Activated naive CD4-positive, alpha-beta T cell treated with Interleukin-2 at 50 U/mL for 16 hours (primary cell): ENCODE measurements at regions not wholly inside any gene's neighbourhood (a gene's known extent, or its start where the extent isn't known, plus 50 kb on each side); places are given as distances from the start of the nearest gene placed in this dataset.

ENCODE experiments used
- DNase-seq: peaks from one replicate; pipeline ENCODE4 v3.0.0-alpha.2; 2020

DNA sequence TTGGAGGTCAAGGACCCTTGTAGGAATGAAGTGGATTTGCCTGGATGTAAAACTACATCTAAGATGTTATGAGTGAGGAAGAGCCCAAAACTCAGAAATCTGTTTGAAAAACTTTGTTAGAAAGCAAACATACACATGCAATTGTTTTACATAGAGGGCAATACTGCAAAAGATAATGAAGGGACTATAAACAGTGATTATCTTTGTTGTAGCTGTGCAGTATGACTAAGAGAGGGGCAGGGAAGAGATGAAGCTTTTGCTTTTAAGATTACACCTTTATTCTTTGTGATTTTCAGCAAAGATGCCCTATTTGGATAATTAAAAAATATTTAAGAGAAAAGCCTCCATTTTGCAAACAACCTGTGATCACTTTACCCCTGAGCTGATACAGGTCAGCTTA is 839.9 kb upstream of the RBFOX1 start:
- no peak for DNase-seq

DNA sequence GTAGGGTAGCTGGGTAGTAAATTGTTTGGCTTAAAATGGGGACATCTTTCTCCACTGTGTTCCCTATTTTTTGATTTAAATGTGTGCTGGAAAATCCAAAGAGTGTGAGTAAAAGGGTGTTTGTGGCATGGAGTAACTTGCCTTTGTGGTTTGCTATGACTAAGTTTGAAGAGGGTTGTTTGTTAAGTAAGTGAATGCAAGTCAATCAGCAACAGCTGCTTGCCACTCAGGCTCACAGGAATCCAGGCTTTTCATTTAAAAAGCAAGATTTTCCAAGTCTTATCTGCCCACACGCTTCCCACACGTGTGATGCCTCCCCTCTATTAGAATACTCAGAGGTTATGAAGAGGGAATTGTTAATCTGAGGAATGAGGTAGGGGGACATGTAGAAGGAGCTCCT is 847.7 kb upstream of the RBFOX1 start:
- no peak for DNase-seq

DNA sequence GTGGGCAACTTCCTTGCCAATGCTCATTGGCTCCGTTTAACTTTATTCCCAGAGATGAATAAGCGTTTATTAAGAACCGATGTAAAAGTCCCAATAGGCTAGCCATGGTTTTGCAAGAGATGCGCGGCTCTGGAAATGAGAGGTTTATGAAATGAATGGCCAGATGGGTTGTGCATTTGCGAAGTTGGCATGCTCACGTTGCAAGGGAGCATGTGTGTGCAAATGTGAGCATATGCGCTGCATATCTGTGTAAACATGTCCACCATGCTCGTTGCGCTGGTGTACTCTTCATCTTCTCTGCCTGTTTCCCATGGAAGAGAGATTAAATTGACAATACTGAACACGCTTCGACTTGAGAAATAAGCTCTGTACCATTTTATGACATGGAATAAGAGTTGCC is 848.6 kb upstream of the RBFOX1 start:
- DNase-seq: no peak

DNA sequence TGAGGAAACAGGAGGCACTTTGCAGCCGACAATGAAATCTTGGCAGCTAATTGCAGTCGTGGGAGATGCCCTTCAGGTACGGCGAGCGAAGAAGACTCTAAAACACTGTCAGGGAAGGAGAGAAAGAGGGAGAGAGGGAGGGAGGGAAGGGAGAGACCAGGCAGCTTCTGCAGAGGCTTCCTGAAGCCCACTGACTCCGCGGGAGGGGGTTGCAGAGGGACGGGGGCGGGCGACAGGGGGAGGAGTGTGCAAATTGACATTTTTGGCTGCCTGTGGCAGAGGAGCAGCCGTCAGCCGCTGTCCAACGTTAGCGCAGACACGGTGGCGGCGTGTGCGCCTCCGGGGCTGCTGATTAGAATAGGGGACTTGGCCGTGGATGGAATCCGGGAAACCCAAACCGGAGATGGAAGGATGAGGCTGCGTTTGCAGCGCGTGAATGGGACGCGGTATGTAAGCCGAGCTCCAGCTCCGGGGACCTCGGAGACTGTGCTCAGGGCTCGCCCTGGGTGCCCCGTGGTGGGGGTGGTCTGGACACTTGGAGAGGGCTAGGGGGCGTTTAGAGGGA is 849.1 kb upstream of the RBFOX1 start:
- no peak for DNase-seq

DNA sequence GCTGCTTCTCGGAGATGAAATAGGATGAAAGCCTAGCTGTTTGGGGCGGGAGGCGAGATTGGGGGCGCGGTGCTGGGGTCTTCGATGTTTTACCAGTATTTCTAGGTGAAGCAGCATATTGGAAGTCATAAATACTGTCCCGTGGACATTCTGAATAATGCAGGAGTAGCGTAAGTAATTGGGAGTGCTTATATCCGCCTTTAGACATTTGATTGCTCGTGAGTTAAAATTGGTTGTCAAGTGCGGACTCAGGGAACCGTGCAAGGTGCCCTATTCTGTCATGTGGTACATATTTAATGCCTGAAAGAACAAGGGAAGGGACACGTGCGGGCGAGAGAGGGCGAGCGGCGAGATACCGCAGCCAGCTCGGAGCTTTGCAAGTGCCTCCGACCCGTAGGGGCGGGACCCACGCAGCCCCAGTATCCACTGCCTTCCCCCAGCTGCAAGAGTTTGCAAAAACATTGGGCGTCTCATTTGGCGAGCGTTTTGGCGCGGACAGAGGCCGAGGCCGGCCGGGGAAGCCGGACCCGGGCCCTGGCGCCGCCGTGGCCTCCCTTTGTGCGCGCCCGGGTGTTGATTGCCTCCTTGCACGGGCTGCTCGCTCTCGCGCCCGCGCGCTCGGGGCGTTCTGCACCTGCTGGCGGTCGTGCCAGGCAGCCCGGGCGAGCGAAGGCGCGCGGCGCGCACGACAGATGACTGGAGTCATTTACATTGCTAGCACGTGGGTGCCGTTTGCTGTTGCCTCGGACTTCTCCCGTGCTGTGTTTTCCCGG is 849.8 kb upstream of the RBFOX1 start:
- no peak for DNase-seq

DNA sequence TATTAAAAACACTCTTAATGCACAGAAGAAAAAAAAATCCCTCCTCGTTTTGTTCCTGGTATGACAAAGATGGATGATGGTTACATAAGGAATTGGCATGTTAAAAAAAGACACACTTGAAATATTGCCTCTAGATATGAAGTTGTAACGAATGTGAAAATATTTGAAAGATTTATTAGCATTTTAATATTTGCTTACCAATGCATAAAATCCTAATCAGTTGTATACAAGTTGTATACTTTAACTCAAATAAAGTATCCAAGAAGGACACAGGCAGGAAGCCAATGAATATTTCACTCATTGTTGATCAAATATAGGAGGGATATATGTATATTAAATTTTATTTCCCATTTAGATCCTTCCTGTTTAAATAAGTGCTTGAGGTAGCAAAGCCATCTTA is 850.8 kb upstream of the RBFOX1 start:
- no peak for DNase-seq

DNA sequence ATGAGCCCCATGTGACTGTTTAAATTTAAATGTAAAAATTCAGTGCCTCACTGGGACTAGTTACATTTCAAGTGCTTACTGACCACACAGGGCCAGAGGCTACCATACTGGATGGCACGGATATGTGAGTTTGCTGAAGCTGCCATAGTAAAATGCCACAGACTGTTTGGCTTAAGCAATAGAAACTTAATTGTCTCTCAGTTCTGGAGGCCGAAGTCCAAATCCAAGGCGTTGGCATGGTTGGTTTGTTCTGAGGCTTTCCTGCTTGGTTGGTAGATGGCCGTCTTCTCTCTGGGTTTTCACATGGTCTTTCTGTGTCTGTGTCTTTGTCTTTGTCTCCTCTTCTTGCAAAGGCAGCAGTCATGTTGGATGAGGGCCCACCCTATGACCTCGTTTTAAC is 878.9 kb upstream of the RBFOX1 start:
- no peak for DNase-seq

DNA sequence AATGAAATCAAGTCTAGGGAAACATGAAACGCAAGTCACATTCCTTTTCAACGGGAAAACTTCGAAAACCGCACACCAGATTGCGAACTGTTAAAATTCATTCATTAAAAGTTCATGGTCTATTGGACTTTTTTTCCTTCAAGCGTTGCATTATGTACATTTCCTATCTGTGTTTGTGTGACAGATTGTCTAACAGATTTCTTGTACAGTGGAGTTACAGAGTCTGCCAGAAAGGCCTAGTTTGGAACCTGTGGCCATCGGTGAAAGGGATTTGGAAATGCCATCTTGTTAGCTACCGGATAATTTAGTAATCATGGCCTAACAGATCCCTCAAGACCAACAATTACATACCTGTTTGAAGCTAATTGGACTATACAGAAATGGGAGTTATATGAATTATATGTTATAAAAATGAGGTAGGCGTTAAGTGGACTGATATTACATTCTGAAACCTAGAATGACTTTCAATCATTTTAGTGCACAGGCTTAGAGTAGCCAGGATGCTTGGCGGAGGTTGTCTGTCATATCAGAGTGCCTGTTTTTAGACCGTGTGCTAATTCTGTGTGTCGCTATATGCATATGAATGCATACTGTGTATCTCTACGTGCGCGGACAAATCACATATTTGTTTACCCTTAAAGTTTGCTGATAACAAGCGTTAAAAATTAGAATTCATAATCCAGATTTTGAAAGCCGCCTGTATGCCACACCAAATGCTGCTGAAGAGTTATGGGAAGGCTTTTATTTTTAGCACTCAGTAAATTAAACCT is 885.4 kb upstream of the RBFOX1 start:
- no peak for DNase-seq

DNA sequence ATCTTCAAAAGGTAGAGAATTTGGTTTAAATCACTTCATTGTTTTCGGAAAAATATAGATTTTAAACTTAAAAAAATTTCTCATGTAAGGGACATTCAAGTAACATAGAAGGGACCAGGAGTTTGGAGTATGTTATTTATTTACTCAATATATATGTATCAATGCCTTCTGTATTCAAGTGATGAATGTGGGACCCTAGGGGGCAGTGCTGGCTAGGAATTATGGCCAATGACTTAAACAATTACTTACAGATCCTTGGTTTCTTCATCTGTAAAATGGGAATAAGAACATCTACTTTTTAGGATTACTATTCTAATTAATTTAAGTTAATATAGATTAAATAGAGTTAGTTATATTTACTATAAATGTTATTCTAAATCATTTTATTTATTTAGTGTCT is 886.3 kb upstream of the RBFOX1 start:
- no peak for DNase-seq

DNA sequence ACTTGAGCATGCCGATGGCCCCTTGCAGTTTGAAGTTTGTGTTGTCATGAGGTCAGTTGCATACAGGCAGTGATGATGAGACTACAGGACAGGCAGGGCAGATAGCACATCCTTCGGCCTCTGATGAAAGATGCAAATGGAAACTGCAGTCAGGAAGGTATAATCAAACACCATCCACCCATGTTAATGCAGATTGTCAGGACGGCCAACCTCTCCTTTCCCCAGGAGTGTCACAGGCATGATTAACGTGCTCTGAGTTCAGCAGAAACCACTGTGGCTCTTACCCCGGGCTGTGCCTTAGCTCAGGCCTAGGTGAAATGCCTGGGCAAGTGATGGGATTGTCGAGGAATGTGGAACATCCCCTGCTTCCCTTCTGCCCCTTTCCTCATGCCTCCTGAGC is 893.5 kb upstream of the RBFOX1 start:
- no peak for DNase-seq

DNA sequence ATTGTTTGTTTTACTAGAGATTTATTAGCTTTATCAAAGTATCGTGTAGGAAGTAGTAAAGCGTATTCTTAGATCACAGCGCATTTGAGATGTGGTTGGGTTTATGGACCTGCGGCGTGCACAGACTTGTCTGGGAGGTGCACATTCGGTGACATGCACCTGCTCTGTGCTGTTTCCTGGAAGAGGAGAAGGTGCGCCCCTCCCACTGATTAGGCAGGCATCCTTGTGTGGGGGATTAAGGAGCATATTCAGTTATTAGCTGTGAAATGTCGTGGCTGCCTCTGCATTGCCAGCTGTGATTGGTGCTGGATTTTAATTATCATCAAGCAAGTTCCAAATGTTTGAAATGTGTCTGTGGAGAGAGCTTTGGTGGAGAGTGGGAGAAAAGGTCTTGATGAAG is 903.8 kb upstream of the RBFOX1 start:
- no peak for DNase-seq

DNA sequence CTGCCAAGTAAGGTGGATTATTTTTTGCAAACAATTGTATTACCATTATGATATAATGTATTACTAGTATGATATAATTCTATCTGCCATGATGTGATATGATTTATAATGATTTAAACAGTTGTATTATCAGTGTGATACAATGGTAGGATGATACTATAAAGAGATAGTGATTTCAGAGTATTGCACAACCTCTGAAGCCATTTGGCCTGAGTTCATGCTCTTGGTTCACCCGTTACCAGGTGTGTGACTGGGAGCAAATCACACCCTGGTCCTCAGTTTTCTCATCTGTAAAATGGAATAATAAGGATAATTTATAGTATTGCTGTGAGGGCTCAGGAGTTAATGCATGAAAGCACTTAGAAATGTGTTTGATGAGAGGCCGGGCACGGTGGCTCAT is 905.0 kb upstream of the RBFOX1 start:
- DNase-seq: no peak

DNA sequence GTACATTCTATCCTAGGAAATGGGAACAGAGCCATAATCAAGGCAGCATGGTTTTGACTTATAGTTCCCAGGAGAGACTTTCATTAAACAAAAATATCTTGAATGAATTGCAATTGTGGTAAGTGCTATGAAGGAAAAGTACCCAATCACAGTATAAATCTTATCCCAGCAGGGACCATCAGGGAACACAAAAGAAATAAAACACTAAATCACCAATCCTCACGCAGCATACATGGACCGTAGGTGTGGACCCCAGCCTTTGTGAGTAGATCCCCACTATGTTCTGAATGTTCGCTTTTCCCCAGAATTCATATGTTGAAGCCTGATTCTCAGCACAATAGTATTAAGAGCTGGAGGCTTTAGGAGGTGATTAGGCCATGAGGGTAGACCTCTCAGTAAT is 925.0 kb upstream of the RBFOX1 start:
- DNase-seq: no peak

DNA sequence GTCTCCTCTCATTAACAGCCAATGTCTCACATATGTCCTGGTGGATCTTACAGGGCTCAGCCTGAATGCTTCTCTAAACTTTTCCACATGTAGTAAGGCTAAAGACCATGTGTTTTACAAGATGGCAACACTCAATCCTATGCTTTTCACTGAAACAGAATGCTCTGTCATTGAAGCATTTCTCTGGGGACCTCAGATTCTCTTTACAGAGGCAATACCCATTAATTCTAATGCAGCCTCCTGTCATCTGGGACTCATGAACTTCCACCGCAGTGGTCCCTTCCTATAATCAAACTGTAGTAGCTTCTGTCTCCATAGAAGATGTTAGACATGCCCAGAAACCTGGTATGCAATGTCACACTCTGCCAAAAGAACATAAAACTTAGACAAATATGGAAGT is 926.6 kb upstream of the RBFOX1 start:
- DNase-seq: no peak

DNA sequence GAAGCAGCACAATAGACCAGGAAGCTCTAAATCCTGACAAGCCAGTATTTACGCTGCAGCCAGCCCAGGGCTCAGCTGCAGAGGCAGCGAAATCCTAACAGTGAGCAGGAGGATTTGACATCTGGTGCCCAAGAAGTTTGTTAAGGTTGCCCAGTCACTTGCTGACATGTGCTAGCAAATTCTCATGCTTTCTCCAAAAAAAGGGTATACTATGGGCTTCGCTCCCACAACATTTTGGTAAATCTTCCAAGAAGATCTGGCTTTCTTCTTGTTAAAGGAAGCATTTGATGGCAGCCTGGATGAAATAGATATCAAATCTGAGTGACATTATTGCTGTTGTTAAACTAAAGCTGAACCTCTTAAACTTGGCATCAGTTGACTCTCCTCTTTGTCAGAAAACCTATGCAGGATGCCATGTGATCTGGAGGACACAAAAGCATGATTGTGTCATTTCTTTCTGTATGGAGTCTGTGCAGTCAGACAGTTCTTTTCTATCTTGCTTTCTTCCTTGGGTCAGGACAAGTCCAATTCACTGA is 949.7 kb upstream of the RBFOX1 start:
- DNase-seq: no peak

DNA sequence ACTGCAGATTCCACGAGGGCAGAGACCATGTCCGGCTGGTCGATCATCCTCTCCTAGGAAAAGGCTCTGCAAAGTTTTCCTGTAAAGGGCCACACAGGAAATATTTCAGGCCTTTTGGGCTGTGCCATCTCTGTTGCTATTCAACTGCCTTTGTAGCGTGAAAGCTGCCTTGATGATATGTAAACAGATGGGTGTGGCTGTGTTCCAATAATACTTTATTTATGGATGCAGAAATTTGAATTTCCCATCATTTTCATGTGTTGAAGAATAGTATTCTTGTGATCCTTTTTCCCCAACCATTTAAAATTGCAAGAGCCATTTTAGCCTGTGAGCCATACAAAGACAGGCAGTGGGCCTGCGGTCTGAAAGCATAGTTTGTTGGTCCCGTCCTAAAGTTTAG is 950.7 kb upstream of the RBFOX1 start:
- DNase-seq: no peak

DNA sequence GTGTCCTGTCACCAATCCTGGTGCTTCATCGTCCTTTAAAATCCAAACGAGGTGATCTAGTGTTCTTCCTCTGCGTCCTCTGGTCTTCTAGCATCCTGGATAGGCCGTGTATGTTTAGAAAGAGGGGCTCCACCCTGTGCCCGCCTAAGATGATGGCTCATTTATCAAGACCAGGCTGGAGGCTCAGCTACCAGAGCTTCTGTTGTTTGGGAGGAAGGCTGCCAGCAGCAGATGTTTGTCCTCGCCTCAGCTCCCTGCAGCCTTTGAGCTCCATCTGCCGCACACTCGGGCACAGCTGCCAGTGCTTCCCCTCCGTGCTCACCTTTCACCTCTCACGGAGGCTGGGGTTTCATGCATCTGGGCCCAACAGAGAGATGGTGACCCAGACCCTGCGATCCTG is 954.7 kb upstream of the RBFOX1 start:
- DNase-seq: no peak

DNA sequence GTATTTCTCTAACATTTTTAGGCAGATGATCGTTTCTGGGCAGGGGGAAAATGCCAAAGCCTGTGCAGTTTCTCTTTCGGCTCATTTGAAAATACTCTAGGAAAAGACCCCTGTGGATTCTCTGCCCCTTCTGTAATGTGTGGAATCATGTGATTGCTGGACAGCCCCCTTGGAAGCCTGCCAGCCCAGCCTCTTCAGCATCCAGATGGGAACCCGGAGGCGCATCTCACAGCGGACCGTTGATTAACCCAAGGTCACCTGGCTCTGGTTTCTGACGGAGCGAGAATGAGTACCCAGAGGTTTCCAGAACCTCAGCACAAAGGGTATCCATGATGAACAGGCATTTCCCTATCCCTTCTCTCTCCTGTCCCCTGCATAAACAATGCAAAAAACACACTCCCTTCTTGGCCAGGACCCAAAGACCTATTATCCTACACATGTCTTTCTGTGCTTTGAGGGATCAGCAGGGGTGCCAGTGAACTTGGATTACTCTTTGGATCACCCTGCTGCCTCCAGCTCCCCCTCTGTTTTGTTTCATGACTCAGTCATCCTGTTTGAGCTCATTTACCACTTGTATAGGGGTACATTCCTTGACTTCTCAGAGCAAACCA is 957.1 kb upstream of the RBFOX1 start:
- no peak for DNase-seq

DNA sequence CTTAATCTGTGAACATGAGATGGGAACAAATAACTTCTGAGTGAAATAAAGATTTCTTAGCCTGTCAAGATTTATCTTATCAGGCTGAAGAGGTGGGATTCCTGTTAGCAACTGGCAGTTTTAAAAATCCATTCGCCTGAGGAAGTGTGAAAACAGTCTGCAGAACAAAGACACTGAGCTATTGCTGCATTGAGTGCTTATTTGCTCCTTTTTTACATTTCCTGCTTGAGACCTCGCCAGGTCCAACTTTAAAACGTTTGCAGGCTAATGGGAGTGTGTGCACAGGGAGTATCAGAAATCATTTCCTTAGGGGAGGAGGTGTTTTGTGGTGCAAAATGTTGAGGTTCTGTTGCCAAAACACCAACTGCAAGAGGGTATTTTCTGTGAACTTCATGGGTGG is 957.8 kb upstream of the RBFOX1 start:
- DNase-seq: no peak

DNA sequence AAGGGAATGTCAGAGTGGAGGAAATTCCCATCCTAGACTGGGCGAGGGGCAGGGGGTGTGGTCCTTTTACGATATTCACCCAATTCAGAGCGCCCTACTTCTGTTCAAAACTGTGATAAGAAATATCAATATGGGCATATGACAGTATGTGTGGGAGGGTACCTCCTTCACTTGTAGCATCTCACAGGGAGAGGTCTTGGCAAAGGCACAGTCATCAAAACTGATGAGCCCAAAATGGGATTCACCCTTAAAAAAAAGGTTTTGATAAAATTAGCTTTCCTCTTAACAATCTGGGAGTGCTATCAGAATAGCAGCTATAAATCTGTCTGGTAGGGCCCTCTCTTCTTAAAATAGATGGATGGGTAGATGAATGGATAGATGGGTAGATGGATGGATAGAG is 967.8 kb upstream of the RBFOX1 start:
- no peak for DNase-seq

DNA sequence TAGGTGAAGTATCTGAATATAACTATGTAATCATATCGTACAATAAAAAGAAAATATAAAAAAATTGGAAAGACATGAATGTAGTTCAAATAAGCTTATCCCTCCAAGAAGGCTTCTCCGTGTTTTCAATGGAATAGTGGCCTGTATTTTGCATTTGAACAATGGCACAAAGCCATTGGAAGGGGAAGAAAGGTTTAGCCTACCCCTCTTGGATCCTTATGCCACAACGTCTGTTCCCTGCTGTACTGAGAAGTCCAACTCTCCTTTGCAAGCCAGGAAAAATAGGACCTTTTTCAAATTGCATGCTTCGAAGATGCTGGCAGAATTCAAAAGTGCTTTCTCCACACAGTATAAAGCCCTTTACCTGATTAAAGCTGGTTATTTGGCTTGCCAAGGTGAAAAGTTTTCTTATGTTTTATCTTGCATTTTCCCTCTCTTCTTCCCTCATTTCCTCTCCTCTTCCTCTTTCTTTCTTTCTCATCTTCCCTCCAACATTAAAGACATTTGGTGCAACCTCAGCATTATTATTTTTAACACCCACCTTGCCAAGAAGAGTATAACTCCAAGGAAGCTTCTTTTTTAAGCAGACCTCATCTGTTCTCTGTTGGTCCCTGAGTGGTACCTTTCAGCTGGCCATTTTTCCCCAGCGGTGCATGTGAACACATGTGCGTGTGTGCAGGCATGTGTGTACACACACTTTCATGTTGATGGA is 968.6 kb upstream of the RBFOX1 start:
- DNase-seq: no peak

DNA sequence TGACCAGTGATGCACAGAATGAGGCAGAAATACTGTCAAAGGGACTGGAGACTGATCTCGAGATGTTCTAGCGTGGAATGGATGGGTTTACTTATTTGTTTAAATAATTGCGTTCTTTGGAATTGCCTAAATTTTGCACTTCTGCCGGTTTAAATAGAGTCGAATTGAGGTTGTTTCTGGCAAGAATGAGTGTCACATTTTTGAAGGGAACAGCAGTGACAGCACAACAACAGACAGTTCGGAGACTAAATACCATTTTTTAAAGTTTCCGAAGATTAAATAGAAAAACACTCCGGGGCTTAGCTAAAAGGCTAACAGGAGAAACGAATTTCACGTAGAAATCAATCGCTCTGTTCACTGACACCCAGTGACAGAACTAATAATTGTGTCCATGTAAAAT is 969.2 kb upstream of the RBFOX1 start:
- DNase-seq: no peak

DNA sequence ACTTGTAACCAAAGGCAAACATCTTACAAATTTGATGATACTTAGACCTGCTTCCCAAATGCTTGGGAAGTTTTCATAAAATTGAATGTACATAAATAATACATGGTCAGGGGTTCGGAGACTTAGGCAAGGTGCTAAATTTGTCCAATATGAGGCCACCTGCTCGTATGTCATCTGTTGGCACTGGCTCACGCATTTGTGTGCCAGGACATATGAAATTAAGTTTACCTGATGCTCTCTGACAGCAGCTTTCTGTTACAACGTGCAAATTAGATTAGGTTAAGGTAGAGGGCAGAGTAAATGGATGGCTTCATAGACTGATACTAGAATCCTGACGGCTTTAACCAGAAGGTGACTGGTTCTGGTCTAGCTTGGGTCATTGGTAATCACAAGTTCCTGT is 970.3 kb upstream of the RBFOX1 start:
- DNase-seq: no peak
